Myocyte (in vitro differentiated cells): ENCODE measurements at regions not wholly inside any gene's neighbourhood (a gene's known extent, or its start where the extent isn't known, plus 50 kb on each side); places are given as distances from the start of the nearest gene placed in this dataset.
"Not testable (repeated sequence)": the region's sequence is repeated elsewhere in the genome, so short reads cannot be mapped to it uniquely, and the experiment has no call there.

Experiments
- DNase-seq: peaks from one replicate; pipeline ENCODE4 v3.0.0-alpha.2; 2012; ENCODE audit warnings: low read depth

DNA sequence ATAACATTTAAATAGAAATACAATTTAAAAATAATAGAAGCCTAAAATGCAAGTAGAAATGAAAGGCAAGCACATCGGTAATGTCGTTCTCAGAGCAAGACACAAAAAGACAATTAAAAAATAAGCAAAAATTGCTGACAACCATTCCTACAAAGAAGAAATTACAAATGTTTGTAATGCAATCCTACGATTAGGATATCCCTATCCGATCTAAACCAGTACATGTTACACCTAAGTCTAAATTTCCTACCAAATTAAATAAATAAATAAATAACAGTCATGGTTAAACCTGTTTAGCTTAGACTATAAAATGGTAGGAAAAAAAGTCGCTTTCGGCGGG lies 90.0 kb downstream of the ANXA2R start:
- no peak for DNase-seq

GRCh38 chr5:42949348-42950115 lies 90.6 kb downstream of the ANXA2R start:
- peak; percentile 18 for DNase-seq

GRCh38 chr5:42948961-42949347 lies 91.2 kb downstream of the ANXA2R start:
- DNase-seq: no peak

DNA sequence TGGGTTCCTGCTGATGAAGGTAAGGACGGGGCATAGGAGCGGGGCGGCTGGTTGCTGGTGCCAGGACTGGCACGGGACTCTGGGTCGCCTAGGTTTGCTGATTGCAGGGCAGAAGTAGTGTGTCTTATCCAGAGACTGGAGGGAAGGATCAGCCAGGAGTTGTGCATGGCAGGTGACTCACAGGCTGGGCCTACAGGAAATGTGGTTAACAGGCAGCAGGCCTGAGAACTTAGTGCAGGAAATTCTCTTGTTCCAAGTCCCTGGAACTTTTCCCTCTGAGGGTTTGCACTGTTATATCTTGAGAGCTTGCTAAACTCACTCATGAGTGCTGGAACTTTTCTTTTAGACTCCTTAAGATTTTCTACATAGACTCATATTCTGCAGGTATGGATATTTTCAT lies 95.1 kb downstream of the ANXA2R start:
- DNase-seq: peak; percentile 69

- no peak for DNase-seq
Measured at GRCh38 chr5:42943931-42944631, 96.0 kb downstream of the ANXA2R start.

DNA sequence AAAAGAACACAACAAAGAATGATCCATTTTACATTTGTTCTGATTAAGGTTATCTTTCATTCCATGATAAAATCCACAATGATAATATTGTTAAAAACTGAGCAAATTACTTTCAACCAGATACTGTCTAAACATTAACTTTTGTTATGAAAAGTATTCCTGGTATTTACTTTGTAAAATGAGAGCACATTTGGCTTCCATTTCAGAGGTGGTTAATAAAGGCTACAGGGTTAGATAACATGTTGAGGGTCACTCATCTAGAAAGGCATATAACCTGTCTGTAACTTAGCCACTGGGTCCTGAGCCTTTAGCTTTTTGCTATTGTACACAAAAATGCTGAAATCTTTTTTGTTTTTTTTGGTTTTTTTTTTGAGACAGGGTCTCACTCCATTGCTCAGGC lies 99.3 kb downstream of the ANXA2R start:
- DNase-seq: no peak

DNA sequence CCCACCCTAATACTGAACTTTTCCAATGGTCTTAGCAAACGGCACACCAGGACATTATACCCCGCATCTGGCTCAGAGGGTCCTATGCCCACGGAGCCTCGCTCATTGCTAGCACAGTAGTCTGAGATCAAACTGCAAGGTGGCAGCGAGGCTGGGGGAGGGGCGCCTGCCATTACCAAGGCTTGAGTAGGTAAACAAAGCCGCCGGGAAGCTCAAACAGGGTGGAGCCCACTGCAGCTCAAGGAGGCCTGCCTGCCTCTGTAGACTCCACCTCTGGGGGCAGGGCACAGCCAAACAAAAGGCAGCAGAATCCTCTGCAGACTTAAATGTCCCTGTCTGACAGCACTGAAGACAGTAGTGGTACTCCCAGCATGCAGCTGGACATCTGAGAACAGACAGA lies 108.1 kb downstream of the ANXA2R start:
- not testable (repeated sequence) for DNase-seq

DNA sequence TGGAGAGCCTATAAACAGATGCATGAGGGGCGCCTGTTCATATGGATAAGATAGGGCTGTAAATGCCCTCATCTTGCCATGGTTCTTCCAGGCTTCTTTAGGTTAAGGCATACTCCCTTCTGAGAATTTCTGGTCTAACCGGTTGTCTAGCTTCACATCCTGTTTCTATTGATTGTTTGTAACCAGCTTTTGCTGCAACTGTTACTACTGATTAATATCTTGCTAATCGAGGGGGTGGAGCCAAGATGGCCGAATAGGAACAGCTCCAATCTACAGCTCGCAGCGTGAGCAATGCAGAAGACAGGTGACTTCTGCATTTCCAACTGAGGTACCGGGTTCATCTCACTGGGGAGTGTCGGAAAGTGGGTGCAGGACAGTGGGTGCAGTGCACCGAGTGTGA lies 108.7 kb downstream of the ANXA2R start:
- DNase-seq: not testable (repeated sequence)

GRCh38 chr5:42930934-42931333 lies 109.2 kb downstream of the ANXA2R start:
- no peak for DNase-seq

DNA sequence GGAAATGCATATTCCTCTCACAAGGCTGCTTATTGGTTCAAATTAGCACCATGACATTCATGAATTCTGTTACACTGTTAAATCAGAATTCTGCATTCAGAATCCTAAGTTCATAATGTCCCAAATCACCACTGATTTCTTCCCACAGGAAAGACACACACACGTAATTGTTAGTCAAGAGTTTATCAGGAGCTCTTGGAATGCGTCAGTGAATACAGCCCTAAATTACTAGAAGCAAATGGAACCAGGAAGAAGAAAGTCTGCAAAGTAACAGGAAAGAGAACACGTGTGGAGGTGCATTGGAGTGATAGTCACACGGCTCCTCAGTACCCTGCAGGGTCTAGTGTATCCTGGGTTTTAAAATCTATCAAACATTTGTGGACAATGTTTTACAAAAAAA lies 110.2 kb downstream of the ANXA2R start:
- no peak for DNase-seq

GRCh38 chr5:42927730-42928129 lies 112.4 kb downstream of the ANXA2R start:
- DNase-seq: no peak

DNA sequence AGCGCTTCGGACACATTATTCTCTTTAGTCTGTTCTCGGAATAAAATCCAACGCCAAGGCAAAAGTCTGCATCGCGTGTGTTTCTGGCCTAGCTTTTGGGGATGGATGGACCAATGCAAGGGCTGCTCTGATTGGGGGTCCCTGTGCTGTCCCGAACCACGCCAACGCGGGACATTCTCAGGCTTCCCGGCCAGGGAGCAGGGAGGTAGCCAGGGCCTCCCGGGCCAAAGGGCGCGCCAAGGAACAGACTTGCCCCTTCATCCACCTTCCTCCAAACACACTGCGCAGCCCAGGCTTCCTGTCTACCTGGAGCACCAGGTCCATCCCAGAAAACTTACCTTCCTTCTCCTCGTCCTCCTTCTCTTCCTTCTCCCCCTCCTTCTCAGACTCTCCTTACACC lies 113.0 kb upstream of the SELENOP start:
- DNase-seq: no peak

DNA sequence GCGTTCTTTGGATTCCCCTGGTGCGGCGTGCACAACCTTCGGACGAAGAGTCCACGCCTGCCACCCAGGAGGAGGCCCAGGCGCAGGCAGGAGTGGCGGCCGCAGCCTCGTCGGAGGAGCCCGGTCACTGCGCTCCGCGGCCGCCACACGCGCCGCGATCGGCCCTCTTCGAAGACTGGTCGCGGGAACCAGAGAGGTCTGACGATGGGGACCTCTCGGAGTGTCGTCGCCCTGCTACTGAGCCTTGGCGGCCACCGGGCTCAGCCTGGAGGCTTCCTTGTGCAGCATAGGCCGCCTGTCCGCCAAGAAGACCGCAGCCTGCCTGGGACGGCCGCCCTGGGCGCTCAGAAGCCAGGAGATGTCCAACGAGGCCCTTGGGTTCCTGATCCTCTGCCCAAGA lies 112.5 kb upstream of the SELENOP start:
- DNase-seq: no peak

DNA sequence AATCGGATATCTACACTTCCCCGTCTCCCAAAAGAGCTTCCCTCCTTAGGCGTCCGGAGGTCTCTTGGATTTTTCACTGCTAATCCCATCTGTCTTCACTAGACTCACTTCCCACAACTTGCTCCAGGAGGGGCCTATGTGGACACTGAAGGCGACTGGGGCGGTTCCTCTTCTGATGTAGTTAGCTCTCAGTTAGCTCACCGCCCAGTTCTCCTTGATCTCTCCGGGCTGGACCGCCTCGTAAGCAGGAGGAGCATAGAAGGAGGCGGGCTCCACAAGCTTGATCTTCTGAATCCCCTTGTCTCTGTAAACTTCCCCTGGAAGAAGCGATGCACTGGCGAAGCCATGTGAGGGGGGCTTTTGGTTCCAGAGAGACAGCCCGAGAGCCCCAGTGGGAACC lies 112.0 kb upstream of the SELENOP start:
- DNase-seq: no peak

- no peak for DNase-seq
Measured at GRCh38 chr5:42919600-42919999, 107.9 kb upstream of the SELENOP start.

DNA sequence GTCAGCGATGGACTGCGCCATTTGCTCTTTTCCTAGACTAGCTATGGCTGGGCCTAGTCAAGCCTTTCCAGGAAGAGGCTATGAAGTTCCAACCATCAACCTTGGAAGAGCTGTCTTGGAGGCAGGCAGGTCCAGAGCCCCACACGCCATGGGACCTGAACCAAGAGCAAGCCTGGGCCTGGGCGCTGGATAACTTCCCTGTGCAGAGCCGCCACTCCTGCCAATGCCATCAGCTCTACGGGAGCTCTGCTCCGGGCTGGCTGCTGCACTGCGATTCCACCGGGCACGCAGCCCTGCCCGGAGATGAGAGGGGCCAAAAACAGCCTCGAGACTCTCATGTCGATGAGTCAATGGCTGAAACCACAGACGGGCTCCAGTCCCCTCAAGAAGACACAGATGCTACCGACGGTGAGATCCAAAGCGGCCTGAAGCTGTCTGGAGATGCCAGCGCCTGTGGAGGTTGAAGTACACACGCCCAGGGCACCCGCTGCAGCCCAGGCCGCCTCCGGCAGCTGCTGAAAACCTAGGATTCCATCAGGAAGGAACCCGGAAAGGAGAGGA lies 103.7 kb upstream of the SELENOP start:
- no peak for DNase-seq

- DNase-seq: peak; percentile 73
Measured at GRCh38 chr5:42912184-42912798, 100.6 kb upstream of the SELENOP start.

GRCh38 chr5:42908509-42909488 lies 97.1 kb upstream of the SELENOP start:
- DNase-seq: peak; percentile 91

DNA sequence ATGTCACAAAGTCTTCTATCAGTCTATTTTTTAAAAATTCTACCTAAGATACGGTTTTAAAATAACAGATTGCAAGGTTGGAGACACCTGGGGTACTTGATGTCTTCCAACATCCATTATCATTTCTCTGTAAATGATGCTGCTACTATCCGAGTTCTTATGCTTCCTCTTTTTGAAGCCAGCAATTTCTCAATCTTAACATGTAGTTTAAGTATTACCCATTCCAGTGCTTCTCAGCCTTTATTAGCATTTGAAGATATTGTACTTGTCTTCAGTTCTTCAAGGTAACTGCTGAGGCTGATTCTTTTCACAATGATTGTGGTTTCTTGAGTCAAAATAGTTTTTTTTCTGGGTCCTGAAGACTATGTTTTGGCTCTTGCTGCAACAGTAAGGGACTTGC lies 96.4 kb upstream of the SELENOP start:
- no peak for DNase-seq

GRCh38 chr5:42905827-42906226 lies 94.1 kb upstream of the SELENOP start:
- no peak for DNase-seq

- DNase-seq: no peak
Measured at GRCh38 chr5:42900734-42901133, 89.0 kb upstream of the SELENOP start.
